ENCODE measurements at regions not wholly inside any gene's neighbourhood (a gene's known extent, or its start where the extent isn't known, plus 50 kb on each side); places are given as distances from the start of the nearest gene placed in this dataset.

DNA sequence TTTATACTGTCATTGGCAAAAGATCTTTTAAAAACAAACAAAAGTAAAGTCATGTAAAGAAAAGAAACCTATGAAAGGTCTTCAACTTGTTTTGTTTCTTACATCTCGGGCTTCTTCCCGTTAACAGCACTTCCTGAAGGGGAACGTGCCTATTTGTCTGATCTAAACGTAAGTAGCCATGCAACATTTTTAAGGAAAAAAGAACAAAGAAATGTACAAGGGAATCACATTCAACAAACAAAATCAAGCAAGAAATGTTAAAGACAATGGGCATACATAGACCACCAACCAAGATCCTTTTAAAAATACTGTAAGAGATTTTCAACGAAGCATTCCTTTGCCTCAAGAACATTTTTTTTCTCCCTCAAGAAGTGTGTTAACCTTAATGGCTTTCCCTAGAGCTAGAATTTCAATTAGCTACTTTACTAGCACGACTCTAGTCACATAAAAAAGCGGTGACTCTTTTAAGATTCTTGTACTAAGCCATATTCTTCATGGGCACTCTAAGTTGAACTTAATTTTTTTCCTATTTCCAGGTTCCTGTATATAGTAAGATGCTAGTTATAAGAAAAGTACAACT is 112.0 kb upstream of the TTC29 start:
- ChIA-PET POLR2A (no interaction called here), CTCF (interaction anchor here (0.6 to 0.9 kb wide), 2 partner anchors 38 to 449 kb away, joined by 3 to 5 read pairs; no protein-coding TSS in a partner anchor)
- H3K9me3 ChIP-seq (ENCODE audit: control insufficient read depth, insufficient read depth, low read depth, low read length) = no peaks in the 10 kb centered on the region
- peaks cover 4% of the 10 kb centered on the region; the same call in 1 of the 2 replicates for H3K4me1 ChIP-seq (ENCODE audit: control insufficient read depth, insufficient read depth, low read length)
- H3K36me3 ChIP-seq (ENCODE audit: control insufficient read depth in 2 of 2, insufficient read depth in 1 of 2, low read length in 2 of 2) = no peaks in the 10 kb centered on the region
- H3K4me3 ChIP-seq (ENCODE audit: low read depth, low read length) = no peak overlapping the region
- TF ChIP-seq MYNN (tag by site-specific recombination; IDR thresholded peaks at IDR 0.05; ENCODE audit: borderline replicate concordance) = no peak
- no peak for TF ChIP-seq ZNF664 (tag by site-specific recombination; IDR thresholded peaks at IDR 0.05)
- TF ChIP-seq ZNF335 (tag by site-specific recombination; conservative IDR thresholded peaks at IDR 0.05) = 0 out of 2 replicates have a peak, but pooled peaks have one; percentile 25
- no peak for TF ChIP-seq ZNF23 (tag by site-specific recombination; IDR thresholded peaks at IDR 0.05; ENCODE audit: borderline replicate concordance)
- TF ChIP-seq EGR2 (tag by site-specific recombination; IDR thresholded peaks at IDR 0.05; ENCODE audit: low read depth) = no peak
- TF ChIP-seq TCF7L2 (IDR thresholded peaks at IDR 0.05; ENCODE audit: borderline replicate concordance, low read depth, low read length) = 0 out of 2 replicates have a peak, but pooled peaks have one; percentile 15
- TF ChIP-seq SALL2 (tag by site-specific recombination; IDR thresholded peaks at IDR 0.05; ENCODE audit: borderline replicate concordance) = no peak
- no peak for TF ChIP-seq ZNF324 (tag by site-specific recombination; IDR thresholded peaks at IDR 0.05)
- H3K27ac ChIP-seq (ENCODE audit: extremely low read depth, low read depth, low read length) = no peak overlapping the region

DNA sequence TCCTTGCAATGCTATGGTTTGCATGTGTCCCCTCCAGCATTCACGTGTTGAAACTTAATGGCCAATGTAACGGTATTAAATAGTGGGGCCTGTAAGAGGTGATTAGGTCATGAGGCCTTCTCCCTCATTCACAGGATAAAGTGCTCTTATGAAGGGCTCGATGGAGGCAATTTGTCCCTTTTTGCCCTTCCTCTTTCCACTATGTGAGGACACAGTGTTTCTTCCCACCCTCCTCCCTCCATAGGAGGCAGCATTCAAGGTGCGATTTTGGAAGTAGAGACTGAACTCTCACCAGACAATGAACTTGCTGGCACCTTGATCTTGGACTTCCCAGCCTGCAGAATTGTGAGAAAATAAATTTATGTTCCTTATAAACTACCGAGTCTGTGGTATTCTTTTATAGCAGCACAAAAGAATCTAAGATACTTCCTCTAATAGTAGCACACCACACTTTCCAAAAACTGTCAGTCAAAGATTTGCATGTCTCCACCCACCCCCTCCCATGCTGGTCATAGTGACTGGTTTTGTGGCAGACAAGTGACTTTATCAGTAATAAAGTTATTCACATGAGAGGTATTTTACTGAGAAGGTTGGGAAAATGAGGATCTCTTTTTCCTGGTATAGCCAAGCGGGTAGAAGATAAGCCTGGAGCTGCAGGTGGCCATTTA is 113.5 kb upstream of the TTC29 start:
- Histone ChIP-seq H3K36me3 (ENCODE audit: control insufficient read depth in 2 of 2, insufficient read depth in 1 of 2, low read length in 2 of 2) (no peaks in the 10 kb centered on the region), H3K4me3 (ENCODE audit: low read depth, low read length) (no peak overlapping the region), H3K9me3 (ENCODE audit: control insufficient read depth, insufficient read depth, low read depth, low read length) (no peaks in the 10 kb centered on the region), H3K4me1 (ENCODE audit: control insufficient read depth, insufficient read depth, low read length) (peaks cover 4% of the 10 kb centered on the region; the same call in 1 of the 2 replicates), H3K27ac (ENCODE audit: extremely low read depth, low read depth, low read length) (no peak overlapping the region)
- CTCF ChIA-PET = no interaction called here
- POLR2A ChIA-PET = no interaction called here
- TF ChIP-seq ZBTB20 (tag by site-specific recombination; IDR thresholded peaks at IDR 0.05) = no peak
- no peak for TF ChIP-seq ZXDB (tag by site-specific recombination; IDR thresholded peaks at IDR 0.05)
- TF ChIP-seq ZNF530 (tag by site-specific recombination; IDR thresholded peaks at IDR 0.05; ENCODE audit: low read depth) = no peak

DNA sequence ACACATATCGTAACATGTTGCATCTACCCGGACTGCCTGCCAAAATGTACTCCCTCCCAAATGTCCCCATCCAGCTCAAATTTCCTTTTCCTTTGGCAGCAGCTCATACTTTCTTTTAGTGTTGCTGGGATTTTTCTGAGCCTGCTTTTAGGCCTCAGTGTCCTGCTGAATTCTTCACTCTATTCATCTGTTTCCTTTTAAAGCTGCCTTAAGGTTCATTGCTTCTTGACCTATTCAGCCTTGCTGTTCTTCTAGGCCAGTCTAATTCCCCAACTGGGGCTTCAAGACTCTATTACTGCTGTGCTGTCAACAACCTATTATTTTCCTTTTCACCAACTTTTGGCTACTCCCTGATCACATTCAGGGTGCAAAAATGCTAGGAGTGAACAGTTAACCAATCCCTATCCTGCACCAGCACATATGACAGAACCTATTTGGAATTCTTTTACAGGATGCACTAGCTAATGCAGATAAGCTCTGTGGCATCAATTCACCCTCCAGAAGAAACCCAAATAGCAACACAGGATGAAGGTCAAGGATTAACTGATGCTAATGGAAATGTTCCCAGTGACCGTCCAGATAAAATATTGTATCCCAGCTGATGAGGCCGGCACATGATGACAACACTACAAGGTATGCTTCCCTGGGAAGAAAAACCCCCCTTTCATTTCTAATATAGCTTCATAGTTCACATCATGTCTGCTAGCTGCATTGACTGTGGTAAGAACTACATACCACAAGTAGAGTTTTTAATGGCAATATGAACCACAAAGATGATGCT is 114.7 kb upstream of the TTC29 start:
- POLR2A ChIA-PET = no interaction called here
- Histone ChIP-seq H3K4me3 (ENCODE audit: low read depth, low read length) (no peak overlapping the region), H3K27ac (ENCODE audit: extremely low read depth, low read depth, low read length) (no peak overlapping the region), H3K36me3 (ENCODE audit: control insufficient read depth in 2 of 2, insufficient read depth in 1 of 2, low read length in 2 of 2) (no peaks in the 10 kb centered on the region), H3K9me3 (ENCODE audit: control insufficient read depth, insufficient read depth, low read depth, low read length) (no peaks in the 10 kb centered on the region), H3K4me1 (ENCODE audit: control insufficient read depth, insufficient read depth, low read length) (peaks cover 4% of the 10 kb centered on the region; the same call in 1 of the 2 replicates)
- CTCF ChIA-PET = interaction anchor here (0.6 kb wide), 1 partner anchor 1015 kb away, joined by 3 read pairs; no protein-coding TSS in a partner anchor
- TF ChIP-seq, protein P1, sequence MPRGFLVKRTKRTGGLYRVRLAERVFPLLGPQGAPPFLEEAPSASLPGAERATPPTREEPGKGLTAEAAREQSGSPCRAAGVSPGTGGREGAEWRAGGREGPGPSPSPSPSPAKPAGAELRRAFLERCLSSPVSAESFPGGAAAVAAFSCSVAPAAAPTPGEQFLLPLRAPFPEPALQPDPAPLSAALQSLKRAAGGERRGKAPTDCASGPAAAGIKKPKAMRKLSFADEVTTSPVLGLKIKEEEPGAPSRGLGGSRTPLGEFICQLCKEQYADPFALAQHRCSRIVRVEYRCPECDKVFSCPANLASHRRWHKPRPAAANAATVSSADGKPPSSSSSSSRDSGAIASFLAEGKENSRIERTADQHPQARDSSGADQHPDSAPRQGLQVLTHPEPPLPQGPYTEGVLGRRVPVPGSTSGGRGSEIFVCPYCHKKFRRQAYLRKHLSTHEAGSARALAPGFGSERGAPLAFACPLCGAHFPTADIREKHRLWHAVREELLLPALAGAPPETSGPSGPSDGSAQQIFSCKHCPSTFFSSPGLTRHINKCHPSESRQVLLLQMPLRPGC (tag by site-specific recombination; IDR thresholded peaks at IDR 0.05) = no peak
- TF ChIP-seq ZNF621 (tag by site-specific recombination; IDR thresholded peaks at IDR 0.05) = no peak
- TF ChIP-seq, protein P2, sequence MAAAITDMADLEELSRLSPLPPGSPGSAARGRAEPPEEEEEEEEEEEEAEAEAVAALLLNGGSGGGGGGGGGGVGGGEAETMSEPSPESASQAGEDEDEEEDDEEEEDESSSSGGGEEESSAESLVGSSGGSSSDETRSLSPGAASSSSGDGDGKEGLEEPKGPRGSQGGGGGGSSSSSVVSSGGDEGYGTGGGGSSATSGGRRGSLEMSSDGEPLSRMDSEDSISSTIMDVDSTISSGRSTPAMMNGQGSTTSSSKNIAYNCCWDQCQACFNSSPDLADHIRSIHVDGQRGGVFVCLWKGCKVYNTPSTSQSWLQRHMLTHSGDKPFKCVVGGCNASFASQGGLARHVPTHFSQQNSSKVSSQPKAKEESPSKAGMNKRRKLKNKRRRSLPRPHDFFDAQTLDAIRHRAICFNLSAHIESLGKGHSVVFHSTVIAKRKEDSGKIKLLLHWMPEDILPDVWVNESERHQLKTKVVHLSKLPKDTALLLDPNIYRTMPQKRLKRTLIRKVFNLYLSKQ (tag by site-specific recombination; IDR thresholded peaks at IDR 0.05; ENCODE audit: borderline replicate concordance) = no peak
- no peak for TF ChIP-seq ZNF175 (tag by site-specific recombination; IDR thresholded peaks at IDR 0.05)
- TF ChIP-seq, protein P3, sequence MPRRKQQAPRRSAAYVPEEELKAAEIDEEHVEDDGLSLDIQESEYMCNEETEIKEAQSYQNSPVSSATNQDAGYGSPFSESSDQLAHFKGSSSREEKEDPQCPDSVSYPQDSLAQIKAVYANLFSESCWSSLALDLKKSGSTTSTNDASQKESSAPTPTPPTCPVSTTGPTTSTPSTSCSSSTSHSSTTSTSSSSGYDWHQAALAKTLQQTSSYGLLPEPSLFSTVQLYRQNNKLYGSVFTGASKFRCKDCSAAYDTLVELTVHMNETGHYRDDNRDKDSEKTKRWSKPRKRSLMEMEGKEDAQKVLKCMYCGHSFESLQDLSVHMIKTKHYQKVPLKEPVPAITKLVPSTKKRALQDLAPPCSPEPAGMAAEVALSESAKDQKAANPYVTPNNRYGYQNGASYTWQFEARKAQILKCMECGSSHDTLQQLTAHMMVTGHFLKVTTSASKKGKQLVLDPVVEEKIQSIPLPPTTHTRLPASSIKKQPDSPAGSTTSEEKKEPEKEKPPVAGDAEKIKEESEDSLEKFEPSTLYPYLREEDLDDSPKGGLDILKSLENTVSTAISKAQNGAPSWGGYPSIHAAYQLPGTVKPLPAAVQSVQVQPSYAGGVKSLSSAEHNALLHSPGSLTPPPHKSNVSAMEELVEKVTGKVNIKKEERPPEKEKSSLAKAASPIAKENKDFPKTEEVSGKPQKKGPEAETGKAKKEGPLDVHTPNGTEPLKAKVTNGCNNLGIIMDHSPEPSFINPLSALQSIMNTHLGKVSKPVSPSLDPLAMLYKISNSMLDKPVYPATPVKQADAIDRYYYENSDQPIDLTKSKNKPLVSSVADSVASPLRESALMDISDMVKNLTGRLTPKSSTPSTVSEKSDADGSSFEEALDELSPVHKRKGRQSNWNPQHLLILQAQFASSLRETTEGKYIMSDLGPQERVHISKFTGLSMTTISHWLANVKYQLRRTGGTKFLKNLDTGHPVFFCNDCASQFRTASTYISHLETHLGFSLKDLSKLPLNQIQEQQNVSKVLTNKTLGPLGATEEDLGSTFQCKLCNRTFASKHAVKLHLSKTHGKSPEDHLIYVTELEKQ (tag by site-specific recombination; IDR thresholded peaks at IDR 0.05; ENCODE audit: borderline replicate concordance) = no peak
- TF ChIP-seq ZNF558 (tag by site-specific recombination; IDR thresholded peaks at IDR 0.05) = no peak
- TF ChIP-seq, protein P4, sequence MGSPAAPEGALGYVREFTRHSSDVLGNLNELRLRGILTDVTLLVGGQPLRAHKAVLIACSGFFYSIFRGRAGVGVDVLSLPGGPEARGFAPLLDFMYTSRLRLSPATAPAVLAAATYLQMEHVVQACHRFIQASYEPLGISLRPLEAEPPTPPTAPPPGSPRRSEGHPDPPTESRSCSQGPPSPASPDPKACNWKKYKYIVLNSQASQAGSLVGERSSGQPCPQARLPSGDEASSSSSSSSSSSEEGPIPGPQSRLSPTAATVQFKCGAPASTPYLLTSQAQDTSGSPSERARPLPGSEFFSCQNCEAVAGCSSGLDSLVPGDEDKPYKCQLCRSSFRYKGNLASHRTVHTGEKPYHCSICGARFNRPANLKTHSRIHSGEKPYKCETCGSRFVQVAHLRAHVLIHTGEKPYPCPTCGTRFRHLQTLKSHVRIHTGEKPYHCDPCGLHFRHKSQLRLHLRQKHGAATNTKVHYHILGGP (tag by site-specific recombination; IDR thresholded peaks at IDR 0.05) = no peak
- TF ChIP-seq ZNF274 (IDR thresholded peaks at IDR 0.05; ENCODE audit: low read length) = no peak
- TF ChIP-seq ZNF274 (tag by site-specific recombination; IDR thresholded peaks at IDR 0.05; ENCODE audit: borderline replicate concordance) = no peak
- TF ChIP-seq ZNF416 (tag by site-specific recombination; IDR thresholded peaks at IDR 0.05) = no peak
- no peak for TF ChIP-seq ZNF324 (tag by site-specific recombination; IDR thresholded peaks at IDR 0.05)

Measured in HEK293 (cell line).